ENCODE measurements at regions not wholly inside any gene's neighbourhood (a gene's known extent, or its start where the extent isn't known, plus 50 kb on each side); places are given as distances from the start of the nearest gene placed in this dataset.

- Histone ChIP-seq H3K4me3 (no peak overlapping the region), H3K27ac (no peak overlapping the region), H3K9me3 (no peaks in the 10 kb centered on the region), H3K27me3 (no peaks in the 10 kb centered on the region), H3K36me3 (no peaks in the 10 kb centered on the region), H3K4me1 (no peaks in the 10 kb centered on the region)
- ATAC-seq: no peak
- WGBS, 4 donors: 78 to 89% (median 82%) methylated on average over 8 of the region's 8 CpGs
- TF ChIP-seq POLR2A (IDR thresholded peaks at IDR 0.05) (no peak), CTCF (IDR thresholded peaks at IDR 0.05) (no peak)
- intact Hi-C loops (cut with DNase I): no loop called here
- DNase-seq: no peak
Observed at GRCh38 chr6:156502969-156503504, 274.1 kb upstream of the ARID1B start.

- no peak for TF ChIP-seq CTCF (IDR thresholded peaks at IDR 0.05)
- no peak for TF ChIP-seq POLR2A (IDR thresholded peaks at IDR 0.05)
- intact Hi-C loops (cut with DNase I): no loop called here
- Histone ChIP-seq H3K36me3 (no peaks in the 10 kb centered on the region), H3K4me1 (no peaks in the 10 kb centered on the region), H3K27me3 (no peaks in the 10 kb centered on the region), H3K9me3 (no peaks in the 10 kb centered on the region), H3K4me3 (no peak overlapping the region), H3K27ac (no peak overlapping the region)
- DNase-seq: no peak
- ATAC-seq: no peak
- 70 to 85% (median 77%) methylated on average over 2 of the region's 2 CpGs for WGBS, 4 donors
Observed at GRCh38 chr6:156497618-156498017, 279.6 kb upstream of the ARID1B start.

GRCh38 chr6:156487877-156488276 lies 289.3 kb upstream of the ARID1B start:
- Histone ChIP-seq H3K4me3 (no peak overlapping the region), H3K4me1 (no peaks in the 10 kb centered on the region), H3K27ac (no peak overlapping the region), H3K9me3 (peaks cover 0 to 16% (median 5%) of the 10 kb centered on the region in 12 donors), H3K27me3 (no peaks in the 10 kb centered on the region), H3K36me3 (no peaks in the 10 kb centered on the region)
- no peak for DNase-seq
- no peak for ATAC-seq
- intact Hi-C loops (cut with DNase I): no loop called here
- 70 to 76% (median 73%) methylated on average over 2 of the region's 2 CpGs for WGBS, 4 donors
- TF ChIP-seq CTCF (IDR thresholded peaks at IDR 0.05) (no peak), POLR2A (IDR thresholded peaks at IDR 0.05) (no peak)

GRCh38 chr6:156485150-156485549 lies 292.0 kb upstream of the ARID1B start:
- H3K9me3 ChIP-seq: peaks cover 0 to 18% (median 5%) of the 10 kb centered on the region in 12 donors
- H3K4me3 ChIP-seq: no peak overlapping the region
- no peaks in the 10 kb centered on the region for H3K27me3 ChIP-seq
- intact Hi-C loops (cut with DNase I): no loop called here
- H3K27ac ChIP-seq: no peak overlapping the region
- no peaks in the 10 kb centered on the region for H3K36me3 ChIP-seq
- no peak for ATAC-seq
- TF ChIP-seq CTCF (IDR thresholded peaks at IDR 0.05) (no peak), POLR2A (IDR thresholded peaks at IDR 0.05) (no peak)
- DNase-seq: no peak
- no peaks in the 10 kb centered on the region for H3K4me1 ChIP-seq
